ENCODE measurements at regions not wholly inside any gene's neighbourhood (a gene's known extent, or its start where the extent isn't known, plus 50 kb on each side); places are given as distances from the start of the nearest gene placed in this dataset.
"Not testable (repeated sequence)": the region's sequence is repeated elsewhere in the genome, so short reads cannot be mapped to it uniquely, and the experiment has no call there.

GRCh38 chrX:9390121-9390520 is 74.7 kb upstream of the TBL1X start:
- no peak for DNase-seq

GRCh38 chrX:9390693-9391368 is 74.0 kb upstream of the TBL1X start:
- DNase-seq, result no peak

GRCh38 chrX:9392445-9392844 is 72.4 kb upstream of the TBL1X start:
- DNase-seq, result no peak

GRCh38 chrX:9393571-9393970 is 71.3 kb upstream of the TBL1X start:
- DNase-seq, result no peak

- no peak for DNase-seq
These were observed 70.6 kb upstream of the TBL1X start for GRCh38 chrX:9394212-9394611.

GRCh38 chrX:9396930-9397329 is 67.9 kb upstream of the TBL1X start:
- DNase-seq, result no peak

GRCh38 chrX:9401051-9401450 is 63.8 kb upstream of the TBL1X start:
- DNase-seq, result no peak

- DNase-seq, result no peak
These were observed 61.5 kb upstream of the TBL1X start for GRCh38 chrX:9403374-9403773.

GRCh38 chrX:9405635-9406034 is 59.2 kb upstream of the TBL1X start:
- not testable (repeated sequence) for DNase-seq

GRCh38 chrX:9410889-9411288 is 54.0 kb upstream of the TBL1X start:
- DNase-seq, result not testable (repeated sequence)

- DNase-seq, result not testable (repeated sequence)
These were observed 53.2 kb upstream of the TBL1X start for GRCh38 chrX:9411682-9412081.

GRCh38 chrX:9414416-9414815 is 50.4 kb upstream of the TBL1X start:
- no peak for DNase-seq
